Breast epithelium (tissue), 4 donors: ENCODE measurements at regions not wholly inside any gene's neighbourhood (a gene's known extent, or its start where the extent isn't known, plus 50 kb on each side); places are given as distances from the start of the nearest gene placed in this dataset.
"Not testable (repeated sequence)": the region's sequence is repeated elsewhere in the genome, so short reads cannot be mapped to it uniquely, and the experiment has no call there.

Experiments
- DNase-seq, 2 donors: peaks; one replicate each; pipeline ENCODE4 v3.0.0-alpha.2; 2019; ENCODE audit warnings: low spot score in 2 of 2
- H3K27ac ChIP-seq, 2 donors: fragments of 200-600 bp; sonication (generic) in 1 of 2; one replicate each; pipeline ENCODE4 v1.5.1; 2016 to 2019; ENCODE audit warnings: mild to moderate bottlenecking in 1 of 2
- H3K27me3 ChIP-seq, 2 donors: fragments of 200-600 bp; sonication (generic) in 1 of 2; one replicate each; pipeline versions ENCODE4 v1.5.1 to v1.6.0; 2017 to 2019; ENCODE audit warnings: control low read depth in 1 of 2, mild to moderate bottlenecking in 1 of 2
- H3K36me3 ChIP-seq: fragments of 200-600 bp; one replicate; pipeline ENCODE4 v1.5.1; 2019
- H3K4me1 ChIP-seq, 2 donors: fragments of 200-600 bp; sonication (generic); one replicate each; pipeline ENCODE4 v1.5.1; 2016 to 2019; ENCODE audit warnings: control low read depth in 1 of 2
- H3K4me3 ChIP-seq, 3 donors: fragments of 200-600 bp; sonication (generic); 1 replicate in 2 of 3; 2 replicates in 1 of 3; pipeline ENCODE4 v1.5.1; 2016 to 2019; ENCODE audit warnings: mild to moderate bottlenecking in 3 of 3, moderate library complexity in 2 of 3
- H3K9me3 ChIP-seq, 2 donors: fragments of 200-600 bp; sonication (generic) in 1 of 2; one replicate each; pipeline ENCODE4 v1.5.1; 2016 to 2019; ENCODE audit warnings: control low read depth in 1 of 2
- CTCF ChIP-seq, 3 donors: fragments of 450-650 bp; IDR thresholded peaks; one replicate each; pipeline ENCODE4 v1.5.1; 2016 to 2017; ENCODE audit warnings: antibody characterized with exemption in 3 of 3, mild to moderate bottlenecking in 3 of 3, moderate library complexity in 3 of 3
- POLR2A ChIP-seq: fragments of 450-650 bp; IDR thresholded peaks from one replicate; pipeline ENCODE4 v1.6.1; 2016; ENCODE audit warnings: antibody characterized with exemption, mild to moderate bottlenecking, moderate library complexity
- POLR2AphosphoS5 ChIP-seq, 3 donors: sonication (generic); formaldehyde crosslinking; IDR thresholded peaks; one replicate each; pipeline ENCODE4 v1.6.1; 2017; ENCODE audit warnings: antibody characterized with exemption in 3 of 3
- intact Hi-C: fragments of 100-400 bp; cut with DNase I; formaldehyde crosslinking; loops from one replicate; pipeline ENCODE4 v1.15.1; 2023; ENCODE audit warnings: low total_unique reads

- no peaks in the 10 kb centered on the region for H3K27me3 ChIP-seq
- no peak overlapping the region for H3K27ac ChIP-seq
- no peak overlapping the region for H3K4me3 ChIP-seq
- intact Hi-C loops: no loop called here
- no peaks in the 10 kb centered on the region for H3K9me3 ChIP-seq
- DNase-seq: no peak
- TF ChIP-seq CTCF (IDR thresholded peaks at IDR 0.05) (peak; percentile 77 to 88 (median 86)), POLR2AphosphoS5 (IDR thresholded peaks at IDR 0.05) (peak in 1 of 3 donors; percentile 30), POLR2A (no peak)
- H3K36me3 ChIP-seq: no peaks in the 10 kb centered on the region
- H3K4me1 ChIP-seq: no peaks in the 10 kb centered on the region
These were observed 116.3 kb downstream of the OR2B2 start for GRCh38 chr6:27795697-27796494.

GRCh38 chr6:27791182-27791943 is 120.8 kb downstream of the OR2B2 start:
- no peak for TF ChIP-seq POLR2AphosphoS5 (IDR thresholded peaks at IDR 0.05)
- TF ChIP-seq CTCF (IDR thresholded peaks at IDR 0.05): no peak
- TF ChIP-seq POLR2A: no peak
- H3K9me3 ChIP-seq: no peaks in the 10 kb centered on the region
- H3K4me1 ChIP-seq: no peaks in the 10 kb centered on the region
- no peaks in the 10 kb centered on the region for H3K36me3 ChIP-seq
- no peaks in the 10 kb centered on the region for H3K27me3 ChIP-seq
- DNase-seq: no peak
- intact Hi-C loops: no loop called here
- H3K4me3 ChIP-seq: peak overlapping the region; percentile 39 to 75 (median 58)
- H3K27ac ChIP-seq: peak overlapping the region; percentile 56 to 73

GRCh38 chr6:27788376-27788775 is 123.8 kb downstream of the OR2B2 start:
- H3K27me3 ChIP-seq, intact Hi-C loops, H3K27ac ChIP-seq, H3K9me3 ChIP-seq, H3K4me1 ChIP-seq, DNase-seq, H3K4me3 ChIP-seq, H3K36me3 ChIP-seq: not testable (repeated sequence)

GRCh38 chr6:27786048-27786447 is 126.1 kb downstream of the OR2B2 start:
- H3K4me3 ChIP-seq: no peak overlapping the region
- H3K27ac ChIP-seq: no peak overlapping the region
- intact Hi-C loops: no loop called here
- TF ChIP-seq POLR2A (no peak), POLR2AphosphoS5 (IDR thresholded peaks at IDR 0.05) (no peak), CTCF (IDR thresholded peaks at IDR 0.05) (no peak)
- H3K27me3 ChIP-seq: peaks cover 0 to 6% of the 10 kb centered on the region in 2 donors
- H3K36me3 ChIP-seq: no peaks in the 10 kb centered on the region
- DNase-seq: no peak
- no peaks in the 10 kb centered on the region for H3K4me1 ChIP-seq
- H3K9me3 ChIP-seq: no peaks in the 10 kb centered on the region

GRCh38 chr6:27785294-27785693 is 126.9 kb downstream of the OR2B2 start:
- TF ChIP-seq POLR2AphosphoS5 (IDR thresholded peaks at IDR 0.05): no peak
- no peak for TF ChIP-seq CTCF (IDR thresholded peaks at IDR 0.05)
- no peak for TF ChIP-seq POLR2A
- peaks cover 0 to 6% of the 10 kb centered on the region in 2 donors for H3K27me3 ChIP-seq
- no peaks in the 10 kb centered on the region for H3K9me3 ChIP-seq
- intact Hi-C loops: no loop called here
- H3K4me3 ChIP-seq: no peak overlapping the region
- no peak overlapping the region for H3K27ac ChIP-seq
- no peak for DNase-seq
- no peaks in the 10 kb centered on the region for H3K36me3 ChIP-seq
- no peaks in the 10 kb centered on the region for H3K4me1 ChIP-seq
